Gastrocnemius medialis (tissue), 4 donors: ENCODE measurements at regions not wholly inside any gene's neighbourhood (a gene's known extent, or its start where the extent isn't known, plus 50 kb on each side); places are given as distances from the start of the nearest gene placed in this dataset.

Experiments
- ATAC-seq, 2 donors: fragments of 150-250 bp; one replicate each; pipeline ENCODE4 v1.9.1; 2016
- DNase-seq, 2 donors: peaks; one replicate each; pipeline ENCODE4 v3.0.0-alpha.2; 2019
- H3K27ac ChIP-seq, 4 donors: fragments of 200-600 bp; sonication (generic); 1 replicate in 1 of 4; 2 replicates in 3 of 4; pipeline ENCODE4 v1.5.1; 2016 to 2018; ENCODE audit warnings: mild to moderate bottlenecking in 2 of 4, moderate library complexity in 1 of 4
- H3K27me3 ChIP-seq, 3 donors: fragments of 200-600 bp; sonication (generic) in 2 of 3; 1 replicate in 1 of 3; 2 replicates in 2 of 3; pipeline versions ENCODE4 v1.5.1 to v1.6.0; 2016 to 2019; ENCODE audit warnings: mild to moderate bottlenecking in 1 of 3, moderate library complexity in 1 of 3
- H3K36me3 ChIP-seq, 2 donors: fragments of 200-600 bp; sonication (generic) in 1 of 2; one replicate each; pipeline ENCODE4 v1.5.1; 2017 to 2018
- H3K4me1 ChIP-seq, 2 donors: fragments of 200-600 bp; sonication (generic) in 1 of 2; one replicate each; pipeline ENCODE4 v1.5.1; 2016 to 2017; ENCODE audit warnings: mild to moderate bottlenecking in 2 of 2
- H3K4me3 ChIP-seq, 4 donors: fragments of 200-600 bp; sonication (generic) in 3 of 4; 1 replicate in 1 of 4; 2 replicates in 3 of 4; pipeline ENCODE4 v1.5.1; 2016 to 2019; ENCODE audit warnings: mild to moderate bottlenecking in 2 of 4
- H3K9me3 ChIP-seq, 3 donors: fragments of 200-600 bp; sonication (generic) in 2 of 3; 1 replicate in 1 of 3; 2 replicates in 2 of 3; pipeline ENCODE4 v1.5.1; 2016 to 2019
- CTCF ChIP-seq, 5 experiments: fragments of 450-650 bp in 3 of 5; fragments of 200-600 bp in 2 of 5; sonication (generic) in 2 of 5; IDR thresholded peaks in 4 of 5; conservative IDR thresholded peaks in 1 of 5; 1 replicate in 4 of 5; 2 replicates in 1 of 5; pipeline ENCODE4 v1.5.1; 2016 to 2019; ENCODE audit warnings: antibody characterized with exemption in 5 of 5, mild to moderate bottlenecking in 3 of 5, moderate library complexity in 3 of 5
- POLR2A ChIP-seq, 2 donors: fragments of 450-650 bp; IDR thresholded peaks; one replicate each; pipeline ENCODE4 v1.6.1; 2017; ENCODE audit warnings: antibody characterized with exemption in 2 of 2, mild to moderate bottlenecking in 2 of 2, moderate library complexity in 2 of 2
- in situ Hi-C, 4 donors: fragments of 200-750 bp; cut with MboI; loops; one replicate each; pipeline versions ENCODE4 v1.15.0 to v1.8.0; 2017; ENCODE audit warnings: low sequenced_read_pairs in 4 of 4
- intact Hi-C: fragments of 100-400 bp; cut with DNase I; formaldehyde crosslinking; loops from one replicate; pipeline ENCODE4 v1.15.1; 2023; ENCODE audit warnings: low total_unique reads

DNA sequence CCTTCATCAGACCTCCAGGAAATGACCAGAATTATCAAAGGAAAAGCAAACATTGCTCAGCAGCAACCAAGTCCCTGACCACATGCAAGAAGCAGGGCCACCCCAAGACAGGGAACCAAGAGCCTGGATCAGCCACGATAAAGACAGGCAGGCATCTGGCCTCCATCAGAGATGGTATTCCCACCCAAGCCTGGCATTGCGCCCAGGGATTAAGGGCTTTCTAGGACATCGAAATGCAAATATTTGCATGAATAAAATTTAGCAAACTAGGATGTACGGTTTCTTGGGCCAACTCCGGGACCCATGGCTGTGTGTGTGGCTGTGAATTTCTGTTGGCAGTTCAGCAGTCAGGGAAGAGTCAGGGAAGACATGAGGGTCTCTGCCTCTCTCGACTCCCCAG lies 241.4 kb upstream of the DYNLRB2 start:
- H3K36me3 ChIP-seq: no peaks in the 10 kb centered on the region
- no peaks in the 10 kb centered on the region for H3K9me3 ChIP-seq
- H3K27me3 ChIP-seq: no peaks in the 10 kb centered on the region
- no peak for ATAC-seq
- intact Hi-C loops (no loop called here), in situ Hi-C loops (no loop called here)
- DNase-seq: no peak
- TF ChIP-seq POLR2A (IDR thresholded peaks at IDR 0.05) (no peak), CTCF (IDR thresholded peaks at IDR 0.05 in 4 of 5, conservative IDR thresholded peaks at IDR 0.05 in 1 of 5) (no peak)
- no peak overlapping the region for H3K27ac ChIP-seq
- H3K4me1 ChIP-seq: no peaks in the 10 kb centered on the region
- H3K4me3 ChIP-seq: no peak overlapping the region

DNA sequence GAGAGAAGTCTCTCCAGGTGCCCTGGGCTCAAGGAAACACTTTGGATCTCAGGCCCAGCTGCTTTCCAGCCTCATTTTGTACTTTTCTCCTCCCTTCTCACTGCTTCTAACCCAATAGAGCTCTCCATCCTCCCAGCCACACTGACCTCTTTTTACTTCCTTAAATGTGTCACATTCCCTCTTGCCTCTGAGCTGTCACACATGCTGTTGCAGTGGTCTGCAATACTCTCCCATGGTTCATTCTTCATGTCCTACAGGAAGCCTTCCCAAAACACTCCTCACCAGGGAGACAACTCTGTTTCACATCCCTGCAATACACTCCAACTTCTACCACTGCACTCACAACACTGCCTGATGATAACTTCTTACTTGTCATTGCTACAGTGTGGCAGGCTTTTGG lies 242.1 kb upstream of the DYNLRB2 start:
- Histone ChIP-seq H3K36me3 (no peaks in the 10 kb centered on the region), H3K27ac (no peak overlapping the region), H3K27me3 (no peaks in the 10 kb centered on the region), H3K4me3 (no peak overlapping the region), H3K4me1 (no peaks in the 10 kb centered on the region), H3K9me3 (no peaks in the 10 kb centered on the region)
- TF ChIP-seq CTCF (IDR thresholded peaks at IDR 0.05 in 4 of 5, conservative IDR thresholded peaks at IDR 0.05 in 1 of 5) (no peak), POLR2A (IDR thresholded peaks at IDR 0.05) (no peak)
- DNase-seq: no peak
- no peak for ATAC-seq
- in situ Hi-C loops (no loop called here), intact Hi-C loops (no loop called here)

- no peak for DNase-seq
- H3K27me3 ChIP-seq: no peaks in the 10 kb centered on the region
- no peaks in the 10 kb centered on the region for H3K4me1 ChIP-seq
- H3K36me3 ChIP-seq: no peaks in the 10 kb centered on the region
- ATAC-seq: no peak
- H3K9me3 ChIP-seq: no peaks in the 10 kb centered on the region
- no peak for TF ChIP-seq POLR2A (IDR thresholded peaks at IDR 0.05)
- TF ChIP-seq CTCF (IDR thresholded peaks at IDR 0.05 in 4 of 5, conservative IDR thresholded peaks at IDR 0.05 in 1 of 5): no peak
- in situ Hi-C loops (no loop called here), intact Hi-C loops (no loop called here)
- no peak overlapping the region for H3K27ac ChIP-seq
- no peak overlapping the region for H3K4me3 ChIP-seq
Observed at GRCh38 chr16:80296034-80296433, 244.8 kb upstream of the DYNLRB2 start.

- no peak for DNase-seq
- ATAC-seq: no peak
- Histone ChIP-seq H3K4me1 (no peaks in the 10 kb centered on the region), H3K4me3 (no peak overlapping the region), H3K36me3 (no peaks in the 10 kb centered on the region), H3K27ac (no peak overlapping the region), H3K27me3 (no peaks in the 10 kb centered on the region), H3K9me3 (no peaks in the 10 kb centered on the region)
- TF ChIP-seq CTCF (IDR thresholded peaks at IDR 0.05 in 4 of 5, conservative IDR thresholded peaks at IDR 0.05 in 1 of 5) (no peak), POLR2A (IDR thresholded peaks at IDR 0.05) (no peak)
- in situ Hi-C loops: no loop called here
- intact Hi-C loops: no loop called here
Observed at GRCh38 chr16:80294172-80294571, 246.6 kb upstream of the DYNLRB2 start.

DNA sequence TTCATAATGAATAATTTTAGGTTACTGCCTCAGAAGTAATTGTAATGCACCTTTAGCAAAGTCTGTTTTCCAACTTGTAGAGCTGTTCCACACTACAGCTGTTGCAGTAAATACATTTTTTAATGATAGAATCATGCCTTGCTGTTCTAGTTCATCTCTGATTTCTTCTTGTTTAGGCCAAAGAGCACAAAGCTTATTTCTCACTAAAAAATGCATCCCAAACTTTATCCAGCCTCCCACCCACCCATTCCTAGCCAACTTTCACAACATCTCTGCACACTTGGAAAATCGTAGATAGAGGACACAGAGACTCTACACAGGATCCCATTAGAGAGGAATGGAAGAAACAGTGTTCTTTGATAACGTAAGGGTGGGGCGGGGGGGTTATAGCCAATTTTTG lies 252.2 kb upstream of the DYNLRB2 start:
- no peak overlapping the region for H3K4me3 ChIP-seq
- DNase-seq (no peak), ATAC-seq (peak in 1 of 2 donors; percentile 21)
- intact Hi-C loops (no loop called here), in situ Hi-C loops (no loop called here)
- no peaks in the 10 kb centered on the region for H3K36me3 ChIP-seq
- H3K4me1 ChIP-seq: no peaks in the 10 kb centered on the region
- H3K27ac ChIP-seq: no peak overlapping the region
- no peaks in the 10 kb centered on the region for H3K27me3 ChIP-seq
- TF ChIP-seq POLR2A (IDR thresholded peaks at IDR 0.05) (no peak), CTCF (IDR thresholded peaks at IDR 0.05 in 4 of 5, conservative IDR thresholded peaks at IDR 0.05 in 1 of 5) (no peak)
- H3K9me3 ChIP-seq: no peaks in the 10 kb centered on the region
